NCI-H82 treated with DMSO at 0.1 percent for 48 hours (cell line): ENCODE measurements at regions not wholly inside any gene's neighbourhood (a gene's known extent, or its start where the extent isn't known, plus 50 kb on each side); places are given as distances from the start of the nearest gene placed in this dataset.
A peak's percentile ranks its signal among the peaks of the same experiment; 100 is the strongest.
"Not testable (repeated sequence)": the region's sequence is repeated elsewhere in the genome, so short reads cannot be mapped to it uniquely, and the experiment has no call there.

Experiments
- DNase-seq: peaks from one replicate; lab custom pipeline; 2025; ENCODE audit not compliant: unreplicated experiment; lab: John Stamatoyannopoulos, UW

GRCh38 chr7:54245020-54245419, 297.2 kb upstream of the VSTM2A start:
- DNase-seq: no peak

GRCh38 chr7:54249686-54250085, 292.5 kb upstream of the VSTM2A start:
- DNase-seq: no peak

- peak; percentile 18 for DNase-seq
Measured at GRCh38 chr7:54252256-54253035, 289.7 kb upstream of the VSTM2A start.

- DNase-seq: peak; percentile 28
Measured at GRCh38 chr7:54253036-54253373, 289.2 kb upstream of the VSTM2A start.

GRCh38 chr7:54255242-54255641, 286.9 kb upstream of the VSTM2A start:
- no peak for DNase-seq

- no peak for DNase-seq
Measured at GRCh38 chr7:54259185-54259584, 283.0 kb upstream of the VSTM2A start.

GRCh38 chr7:54260941-54261371, 281.2 kb upstream of the VSTM2A start:
- DNase-seq: no peak

- no peak for DNase-seq
Measured at GRCh38 chr7:54278847-54279246, 263.3 kb upstream of the VSTM2A start.

GRCh38 chr7:54292171-54292925, 249.8 kb upstream of the VSTM2A start:
- DNase-seq: no peak

GRCh38 chr7:54299426-54299825, 242.7 kb upstream of the VSTM2A start:
- DNase-seq: no peak

GRCh38 chr7:54315955-54316354, 226.2 kb upstream of the VSTM2A start:
- not testable (repeated sequence) for DNase-seq

GRCh38 chr7:54326592-54327167, 215.5 kb upstream of the VSTM2A start:
- no peak for DNase-seq

- no peak for DNase-seq
Measured at GRCh38 chr7:54330216-54330800, 211.9 kb upstream of the VSTM2A start.

GRCh38 chr7:54331311-54331710, 210.9 kb upstream of the VSTM2A start:
- no peak for DNase-seq

GRCh38 chr7:54332301-54332700, 209.9 kb upstream of the VSTM2A start:
- DNase-seq: no peak

GRCh38 chr7:54333952-54334351, 208.2 kb upstream of the VSTM2A start:
- no peak for DNase-seq

- no peak for DNase-seq
Measured at GRCh38 chr7:54336800-54337199, 205.4 kb upstream of the VSTM2A start.

GRCh38 chr7:54337466-54337865, 204.7 kb upstream of the VSTM2A start:
- no peak for DNase-seq

- DNase-seq: no peak
Measured at GRCh38 chr7:54338319-54338718, 203.9 kb upstream of the VSTM2A start.

- DNase-seq: no peak
Measured at GRCh38 chr7:54339073-54339472, 203.1 kb upstream of the VSTM2A start.

GRCh38 chr7:54342458-54342857, 199.7 kb upstream of the VSTM2A start:
- DNase-seq: no peak

- DNase-seq: no peak
Measured at GRCh38 chr7:54343511-54343910, 198.7 kb upstream of the VSTM2A start.
